ENCODE measurements at regions not wholly inside any gene's neighbourhood (a gene's known extent, or its start where the extent isn't known, plus 50 kb on each side); places are given as distances from the start of the nearest gene placed in this dataset.

DNA sequence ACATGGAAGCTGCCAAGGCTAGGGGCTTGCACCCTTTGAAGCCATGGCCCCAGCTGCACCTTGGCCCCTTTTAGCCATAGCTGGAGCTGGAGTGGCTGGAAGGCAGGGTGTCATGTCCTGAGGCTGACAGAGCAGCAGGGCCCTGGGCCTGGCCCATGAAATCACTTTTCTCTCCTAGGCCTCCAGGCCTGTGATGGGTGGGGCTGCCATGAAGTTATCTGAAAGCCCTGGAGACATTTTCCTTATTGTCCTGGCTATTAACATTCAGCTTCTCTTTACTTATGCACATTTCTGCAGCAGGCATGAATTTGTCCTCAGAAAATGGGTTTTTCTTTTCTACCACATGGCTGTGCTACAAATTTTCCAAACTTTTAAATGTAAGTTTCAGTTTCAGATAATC lies 106.9 kb upstream of the ELMO1 start:
- H3K36me3 ChIP-seq (ENCODE audit: control insufficient read depth in 1 of 2, insufficient read depth in 2 of 2, low read depth in 1 of 2, low read length in 2 of 2), result no peaks in the 10 kb centered on the region
- no peak overlapping the region for H3K4me2 ChIP-seq (ENCODE audit: low read length, poor library complexity, severe bottlenecking)
- no peak overlapping the region for H3K27ac ChIP-seq (ENCODE audit: low read length, poor library complexity, severe bottlenecking)
- DNase-seq, result no peak
- no peak overlapping the region for H3K9ac ChIP-seq (ENCODE audit: low read length)
- no peak overlapping the region for H4K91ac ChIP-seq (ENCODE audit: low read length)
- no peaks in the 10 kb centered on the region for H3K4me1 ChIP-seq (ENCODE audit: control insufficient read depth, insufficient read depth, low read depth, low read length)
- no peak overlapping the region for H3K4me3 ChIP-seq (ENCODE audit: insufficient read depth in 1 of 2, low read depth in 1 of 2, low read length in 2 of 2)
- H2BK15ac ChIP-seq (ENCODE audit: low read depth, poor library complexity, severe bottlenecking), result no peak overlapping the region
- H3K27me3 ChIP-seq (ENCODE audit: control insufficient read depth in 1 of 2, insufficient read depth in 1 of 2, low read length in 2 of 2), result peaks cover 0 to 3% of the 10 kb centered on the region in 2 experiments
- H2BK12ac ChIP-seq (ENCODE audit: low read length in 2 of 2), result no peak overlapping the region
- H3K4ac ChIP-seq (ENCODE audit: low read depth in 1 of 2, low read length in 2 of 2), result no peak overlapping the region
- no peak overlapping the region for H3K18ac ChIP-seq (ENCODE audit: low read depth in 1 of 2, low read length in 2 of 2)
- H2AFZ ChIP-seq (ENCODE audit: low read depth, low read length), result no peak overlapping the region
- no peak overlapping the region for H4K8ac ChIP-seq (ENCODE audit: low read length)
- no peak overlapping the region for H2BK120ac ChIP-seq (ENCODE audit: low read depth, low read length)
- H2AK5ac ChIP-seq (ENCODE audit: low read length, severe bottlenecking), result no peak overlapping the region
- no peak overlapping the region for H3K14ac ChIP-seq (ENCODE audit: low read length in 2 of 2)
- no peak overlapping the region for H3K23ac ChIP-seq (ENCODE audit: low read length in 2 of 2)
- H3K79me1 ChIP-seq (replicated peaks; ENCODE audit: low read length, poor library complexity, severe bottlenecking), result no peaks in the 10 kb centered on the region
- no peaks in the 10 kb centered on the region for H3K9me3 ChIP-seq (ENCODE audit: control insufficient read depth, low read length)
- no peak overlapping the region for H2BK5ac ChIP-seq (ENCODE audit: low read depth, low read length, poor library complexity, severe bottlenecking)

DNA sequence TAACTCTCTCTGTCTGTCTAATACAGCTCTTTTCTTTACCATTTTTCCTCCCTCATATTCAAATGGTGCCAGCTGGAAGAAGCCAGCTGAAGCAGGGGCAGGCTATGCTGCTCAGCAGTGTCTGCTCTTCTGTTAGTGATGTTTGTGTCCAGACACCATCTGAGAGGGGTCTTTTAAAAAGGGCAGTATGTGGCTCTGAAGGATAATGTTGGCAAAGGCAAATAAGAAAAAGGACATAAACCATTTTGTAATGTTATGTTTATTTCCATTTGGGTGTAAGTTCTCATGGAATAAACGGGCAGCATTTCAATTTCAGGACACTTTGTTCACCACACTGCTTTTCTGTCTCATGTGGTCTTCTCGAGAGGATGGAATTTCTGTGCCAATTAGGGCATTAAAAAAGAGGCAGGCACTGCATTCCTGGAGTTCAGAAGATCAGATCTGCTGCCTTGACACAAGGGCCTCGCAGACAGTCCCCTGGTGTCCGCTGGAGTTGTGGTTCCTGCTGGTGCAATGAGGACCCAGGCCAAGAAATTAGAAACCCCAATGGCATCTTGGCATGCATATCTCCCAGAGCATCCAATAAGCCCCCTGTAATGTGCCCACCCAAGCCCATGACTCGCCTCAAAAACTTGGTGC lies 109.0 kb upstream of the ELMO1 start:
- H3K14ac ChIP-seq (ENCODE audit: low read length in 2 of 2), result no peak overlapping the region
- DNase-seq, result no peak
- no peak overlapping the region for H4K8ac ChIP-seq (ENCODE audit: low read length)
- H2BK5ac ChIP-seq (ENCODE audit: low read depth, low read length, poor library complexity, severe bottlenecking), result no peak overlapping the region
- no peak overlapping the region for H2AK5ac ChIP-seq (ENCODE audit: low read length, severe bottlenecking)
- H3K4me2 ChIP-seq (ENCODE audit: low read length, poor library complexity, severe bottlenecking), result no peak overlapping the region
- no peak overlapping the region for H3K18ac ChIP-seq (ENCODE audit: low read depth in 1 of 2, low read length in 2 of 2)
- H3K23ac ChIP-seq (ENCODE audit: low read length in 2 of 2), result no peak overlapping the region
- 59% methylated on average over 5 of the region's 5 CpGs for WGBS
- H2BK12ac ChIP-seq (ENCODE audit: low read length in 2 of 2), result no peak overlapping the region
- H3K4me3 ChIP-seq (ENCODE audit: insufficient read depth in 1 of 2, low read depth in 1 of 2, low read length in 2 of 2), result no peak overlapping the region
- no peaks in the 10 kb centered on the region for H3K36me3 ChIP-seq (ENCODE audit: control insufficient read depth in 1 of 2, insufficient read depth in 2 of 2, low read depth in 1 of 2, low read length in 2 of 2)
- no peak overlapping the region for H3K27ac ChIP-seq (ENCODE audit: low read length, poor library complexity, severe bottlenecking)
- H3K9me3 ChIP-seq (ENCODE audit: control insufficient read depth, low read length), result no peaks in the 10 kb centered on the region
- no peak overlapping the region for H2BK120ac ChIP-seq (ENCODE audit: low read depth, low read length)
- H4K91ac ChIP-seq (ENCODE audit: low read length), result no peak overlapping the region
- H3K4ac ChIP-seq (ENCODE audit: low read depth in 1 of 2, low read length in 2 of 2), result no peak overlapping the region
- no peaks in the 10 kb centered on the region for H3K79me1 ChIP-seq (replicated peaks; ENCODE audit: low read length, poor library complexity, severe bottlenecking)
- no peak overlapping the region for H2AFZ ChIP-seq (ENCODE audit: low read depth, low read length)
- H3K9ac ChIP-seq (ENCODE audit: low read length), result no peak overlapping the region
- H3K4me1 ChIP-seq (ENCODE audit: control insufficient read depth, insufficient read depth, low read depth, low read length), result no peaks in the 10 kb centered on the region
- H3K27me3 ChIP-seq (ENCODE audit: control insufficient read depth in 1 of 2, insufficient read depth in 1 of 2, low read length in 2 of 2), result peaks cover 0 to 3% of the 10 kb centered on the region in 2 experiments
- H2BK15ac ChIP-seq (ENCODE audit: low read depth, poor library complexity, severe bottlenecking), result no peak overlapping the region

GRCh38 chr7:37558320-37559096 lies 109.8 kb upstream of the ELMO1 start:
- Histone ChIP-seq H3K36me3 (ENCODE audit: control insufficient read depth in 1 of 2, insufficient read depth in 2 of 2, low read depth in 1 of 2, low read length in 2 of 2) (no peaks in the 10 kb centered on the region), H2BK12ac (ENCODE audit: low read length in 2 of 2) (no peak overlapping the region), H3K79me1 (replicated peaks; ENCODE audit: low read length, poor library complexity, severe bottlenecking) (no peaks in the 10 kb centered on the region), H3K18ac (ENCODE audit: low read depth in 1 of 2, low read length in 2 of 2) (no peak overlapping the region), H4K91ac (ENCODE audit: low read length) (no peak overlapping the region), H3K4me1 (ENCODE audit: control insufficient read depth, insufficient read depth, low read depth, low read length) (no peaks in the 10 kb centered on the region), H2AK5ac (ENCODE audit: low read length, severe bottlenecking) (no peak overlapping the region), H3K4me3 (ENCODE audit: insufficient read depth in 1 of 2, low read depth in 1 of 2, low read length in 2 of 2) (no peak overlapping the region), H3K27ac (ENCODE audit: low read length, poor library complexity, severe bottlenecking) (no peak overlapping the region), H3K9ac (ENCODE audit: low read length) (no peak overlapping the region), H3K23ac (ENCODE audit: low read length in 2 of 2) (no peak overlapping the region), H2BK5ac (ENCODE audit: low read depth, low read length, poor library complexity, severe bottlenecking) (no peak overlapping the region), H3K4me2 (ENCODE audit: low read length, poor library complexity, severe bottlenecking) (no peak overlapping the region), H3K14ac (ENCODE audit: low read length in 2 of 2) (no peak overlapping the region), H4K8ac (ENCODE audit: low read length) (no peak overlapping the region), H2BK15ac (ENCODE audit: low read depth, poor library complexity, severe bottlenecking) (no peak overlapping the region), H2AFZ (ENCODE audit: low read depth, low read length) (no peak overlapping the region), H2BK120ac (ENCODE audit: low read depth, low read length) (no peak overlapping the region), H3K4ac (ENCODE audit: low read depth in 1 of 2, low read length in 2 of 2) (no peak overlapping the region), H3K9me3 (ENCODE audit: control insufficient read depth, low read length) (no peaks in the 10 kb centered on the region), H3K27me3 (ENCODE audit: control insufficient read depth in 1 of 2, insufficient read depth in 1 of 2, low read length in 2 of 2) (peaks cover 0 to 3% of the 10 kb centered on the region in 2 experiments)
- WGBS, result 62% methylated on average over 3 of the region's 3 CpGs
- no peak for DNase-seq

DNA sequence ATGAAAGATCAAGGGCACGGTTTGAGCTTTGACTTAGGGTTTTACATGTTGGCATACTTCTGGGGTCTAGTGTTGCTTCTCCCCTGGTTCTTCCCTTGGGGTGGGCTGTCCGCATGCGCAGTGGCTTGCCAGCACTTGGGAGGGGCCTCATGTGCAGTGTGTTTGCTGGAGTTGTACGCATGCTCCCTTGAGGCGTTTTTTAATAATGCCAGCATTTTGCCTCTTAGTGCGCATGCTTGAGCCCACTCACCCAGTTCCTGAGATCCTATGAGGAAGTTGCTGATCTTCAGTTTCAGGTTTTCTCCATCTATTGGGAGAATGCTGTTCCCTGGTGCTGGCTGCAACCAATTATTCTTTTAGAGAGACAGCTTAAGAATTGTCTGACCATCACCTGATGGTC lies 113.4 kb upstream of the GPR141 start:
- no peak overlapping the region for H3K4me2 ChIP-seq (ENCODE audit: low read length, poor library complexity, severe bottlenecking)
- DNase-seq, result no peak
- H3K14ac ChIP-seq (ENCODE audit: low read length in 2 of 2), result no peak overlapping the region
- no peak overlapping the region for H3K18ac ChIP-seq (ENCODE audit: low read depth in 1 of 2, low read length in 2 of 2)
- no peak overlapping the region for H2BK120ac ChIP-seq (ENCODE audit: low read depth, low read length)
- H2AK5ac ChIP-seq (ENCODE audit: low read length, severe bottlenecking), result no peak overlapping the region
- no peak overlapping the region for H4K8ac ChIP-seq (ENCODE audit: low read length)
- H3K23ac ChIP-seq (ENCODE audit: low read length in 2 of 2), result no peak overlapping the region
- no peak overlapping the region for H3K27ac ChIP-seq (ENCODE audit: low read length, poor library complexity, severe bottlenecking)
- no peak overlapping the region for H2AFZ ChIP-seq (ENCODE audit: low read depth, low read length)
- no peak overlapping the region for H3K9ac ChIP-seq (ENCODE audit: low read length)
- WGBS, result 89% methylated on average over 6 of the region's 6 CpGs
- no peak overlapping the region for H2BK5ac ChIP-seq (ENCODE audit: low read depth, low read length, poor library complexity, severe bottlenecking)
- H3K27me3 ChIP-seq (ENCODE audit: control insufficient read depth in 1 of 2, insufficient read depth in 1 of 2, low read length in 2 of 2), result no peaks in the 10 kb centered on the region
- no peaks in the 10 kb centered on the region for H3K9me3 ChIP-seq (ENCODE audit: control insufficient read depth, low read length)
- no peaks in the 10 kb centered on the region for H3K36me3 ChIP-seq (ENCODE audit: control insufficient read depth in 1 of 2, insufficient read depth in 2 of 2, low read depth in 1 of 2, low read length in 2 of 2)
- no peak overlapping the region for H2BK15ac ChIP-seq (ENCODE audit: low read depth, poor library complexity, severe bottlenecking)
- H3K4me1 ChIP-seq (ENCODE audit: control insufficient read depth, insufficient read depth, low read depth, low read length), result no peaks in the 10 kb centered on the region
- no peak overlapping the region for H2BK12ac ChIP-seq (ENCODE audit: low read length in 2 of 2)
- H4K91ac ChIP-seq (ENCODE audit: low read length), result no peak overlapping the region
- H3K4ac ChIP-seq (ENCODE audit: low read depth in 1 of 2, low read length in 2 of 2), result no peak overlapping the region
- no peak overlapping the region for H3K4me3 ChIP-seq (ENCODE audit: insufficient read depth in 1 of 2, low read depth in 1 of 2, low read length in 2 of 2)
- no peaks in the 10 kb centered on the region for H3K79me1 ChIP-seq (replicated peaks; ENCODE audit: low read length, poor library complexity, severe bottlenecking)

Measured in mesenchymal stem cell (in vitro differentiated cells and primary cell).